ENCODE measurements at regions not wholly inside any gene's neighbourhood (a gene's known extent, or its start where the extent isn't known, plus 50 kb on each side); places are given as distances from the start of the nearest gene placed in this dataset.
"Not testable (repeated sequence)": the region's sequence is repeated elsewhere in the genome, so short reads cannot be mapped to it uniquely, and the experiment has no call there.

- no peak for DNase-seq (ENCODE audit: low read depth)
- H3K4me3 ChIP-seq (ENCODE audit: low read depth, low read length): no peak overlapping the region
- no peak for TF ChIP-seq CTCF (IDR thresholded peaks at IDR 0.05; ENCODE audit: low read depth, low read length, missing control alignments)
These were observed 147.4 kb upstream of the RPS23 start for GRCh38 chr5:82425591-82425990.

GRCh38 chr5:82424211-82424610 lies 146.1 kb upstream of the RPS23 start:
- H3K4me3 ChIP-seq (ENCODE audit: low read depth, low read length): no peak overlapping the region
- no peak for DNase-seq (ENCODE audit: low read depth)
- TF ChIP-seq CTCF (IDR thresholded peaks at IDR 0.05; ENCODE audit: low read depth, low read length, missing control alignments): no peak

- no peak for TF ChIP-seq CTCF (IDR thresholded peaks at IDR 0.05; ENCODE audit: low read depth, low read length, missing control alignments)
These were observed 144.6 kb upstream of the RPS23 start for GRCh38 chr5:82422751-82423181.

GRCh38 chr5:82422001-82422740 lies 144.0 kb upstream of the RPS23 start:
- no peak overlapping the region for H3K4me3 ChIP-seq (ENCODE audit: low read depth, low read length)
- no peak for TF ChIP-seq CTCF (IDR thresholded peaks at IDR 0.05; ENCODE audit: low read depth, low read length, missing control alignments)
- DNase-seq (ENCODE audit: low read depth): no peak

More at GRCh38 chr5:82422751-82423181, 144.6 kb upstream of the RPS23 start:
- no peak overlapping the region for H3K4me3 ChIP-seq (ENCODE audit: low read depth, low read length)
- no peak for DNase-seq (ENCODE audit: low read depth)

GRCh38 chr5:82421119-82421518 lies 143.0 kb upstream of the RPS23 start:
- DNase-seq (ENCODE audit: low read depth): no peak
- no peak for TF ChIP-seq CTCF (IDR thresholded peaks at IDR 0.05; ENCODE audit: low read depth, low read length, missing control alignments)
- no peak overlapping the region for H3K4me3 ChIP-seq (ENCODE audit: low read depth, low read length)

- not testable (repeated sequence) for DNase-seq (ENCODE audit: low read depth); H3K4me3 ChIP-seq (ENCODE audit: low read depth, low read length)
These were observed 142.4 kb upstream of the RPS23 start for GRCh38 chr5:82420524-82420923.

GRCh38 chr5:82419559-82420332 lies 141.6 kb upstream of the RPS23 start:
- no peak for TF ChIP-seq CTCF (IDR thresholded peaks at IDR 0.05; ENCODE audit: low read depth, low read length, missing control alignments)
- no peak overlapping the region for H3K4me3 ChIP-seq (ENCODE audit: low read depth, low read length)
- no peak for DNase-seq (ENCODE audit: low read depth)

All from GM12864 (cell line).